IMR-90 (cell line): ENCODE measurements at regions not wholly inside any gene's neighbourhood (a gene's known extent, or its start where the extent isn't known, plus 50 kb on each side); places are given as distances from the start of the nearest gene placed in this dataset.

ENCODE experiments used
- ATAC-seq: fragments of 200-7000 bp; cut with Tn5 transposase; 2 replicates; pipeline ENCODE4 v1.9.1; 2020; ENCODE audit warnings: low read depth, mild to moderate bottlenecking, moderate library complexity
- BruUV-seq: library from RNA; stranded (reverse); fragments of 400-500 nt; replicated peaks from 2 replicates; lab custom pipeline; 2021; lab: Mats Ljungman, UMichigan
- CTCF ChIA-PET: fragments of 300-600 bp; formaldehyde crosslinking; extraction: SDS; loops from one replicate; lab custom pipeline; 2021; ENCODE audit warnings: antibody characterized with exemption; lab: Yijun Ruan, JAX
- POLR2A ChIA-PET: fragments of 300-600 bp; sonication (Branson Sonifier 250); formaldehyde crosslinking; loops from one replicate; lab custom pipeline; 2022; ENCODE audit warnings: antibody characterized with exemption; ENCODE audit not compliant: unreplicated experiment; lab: Charles Lee
- DNase-seq: peaks from one replicate; pipeline ENCODE4 v3.0.0; 2013
- H2AFZ ChIP-seq: replicated peaks from 2 replicates; pipeline ENCODE3; 2013; ENCODE audit warnings: low read length, mild to moderate bottlenecking; ENCODE audit not compliant: poor library complexity
- H2AK5ac ChIP-seq: 2 replicates; pipeline ENCODE4 v1.6.1; 2013; ENCODE audit warnings: low read depth, low read length, inconsistent platforms
- H2AK9ac ChIP-seq: replicated peaks from 2 replicates; pipeline ENCODE3; 2013; ENCODE audit warnings: mild to moderate bottlenecking, low read depth, low read length, moderate library complexity; ENCODE audit not compliant: poor library complexity
- H2BK120ac ChIP-seq: 2 replicates; pipeline ENCODE4 v1.6.1; 2013; ENCODE audit warnings: low read depth, low read length, inconsistent platforms
- H2BK15ac ChIP-seq: 3 replicates; pipeline ENCODE4 v1.6.1; 2013; ENCODE audit warnings: low read depth, low read length, inconsistent platforms
- H2BK20ac ChIP-seq: 2 replicates; pipeline ENCODE4 v1.6.1; 2013; ENCODE audit warnings: low read depth, mild to moderate bottlenecking, inconsistent platforms, low read length, moderate library complexity
- H2BK5ac ChIP-seq: 2 replicates; pipeline ENCODE4 v1.6.1; 2013; ENCODE audit warnings: mild to moderate bottlenecking, low read depth, low read length, inconsistent platforms; ENCODE audit not compliant: poor library complexity, severe bottlenecking
- H3K14ac ChIP-seq: replicated peaks from 2 replicates; pipeline ENCODE4 v1.6.1; 2013; ENCODE audit warnings: low read depth, low read length, inconsistent platforms
- H3K18ac ChIP-seq: 2 replicates; pipeline ENCODE4 v1.6.1; 2013; ENCODE audit warnings: low read depth, low read length, control low read depth
- H3K23ac ChIP-seq: 2 replicates; pipeline ENCODE4 v1.6.1; 2013; ENCODE audit warnings: low read depth, low read length, inconsistent platforms
- H3K27ac ChIP-seq: 2 replicates; pipeline ENCODE4 v1.5.1; 2013; ENCODE audit warnings: mild to moderate bottlenecking, control low read depth, low read length; ENCODE audit not compliant: insufficient read depth
- H3K27me3 ChIP-seq: 2 replicates; pipeline ENCODE4 v1.6.1; 2013; ENCODE audit warnings: low read length; ENCODE audit not compliant: control insufficient read depth, insufficient read depth
- H3K36me3 ChIP-seq: 2 replicates; pipeline ENCODE4 v1.6.1; 2013; ENCODE audit warnings: low read length, mixed read lengths; ENCODE audit not compliant: control insufficient read depth, insufficient read depth
- H3K4ac ChIP-seq: 2 replicates; pipeline ENCODE4 v1.6.1; 2013; ENCODE audit warnings: low read depth, low read length, inconsistent platforms
- H3K4me1 ChIP-seq: 2 replicates; pipeline ENCODE4 v1.6.1; 2013; ENCODE audit warnings: low read length, mixed read lengths; ENCODE audit not compliant: control insufficient read depth, insufficient read depth
- H3K4me2 ChIP-seq: 2 replicates; pipeline ENCODE4 v1.6.1; 2013; ENCODE audit warnings: low read depth, mild to moderate bottlenecking, control low read depth, low read length, moderate library complexity
- H3K4me3 ChIP-seq: 2 replicates; pipeline ENCODE4 v1.5.1; 2013; ENCODE audit warnings: low read depth, mild to moderate bottlenecking, control low read depth, low read length, moderate library complexity; ENCODE audit not compliant: insufficient read depth
- H3K56ac ChIP-seq: 2 replicates; pipeline ENCODE4 v1.6.1; 2013; ENCODE audit warnings: low read length, inconsistent platforms; ENCODE audit not compliant: insufficient read depth; ENCODE audit errors: extremely low read depth
- H3K79me1 ChIP-seq, 2 experiments: 2 replicates each; pipeline ENCODE4 v1.6.1; 2013; ENCODE audit warnings: low read length in 2 of 2, inconsistent platforms in 1 of 2, low read depth in 1 of 2
- H3K9ac ChIP-seq: 2 replicates; pipeline ENCODE4 v1.6.1; 2013; ENCODE audit warnings: low read depth, low read length, control low read depth
- H3K9me1 ChIP-seq: 2 replicates; pipeline ENCODE4 v1.6.1; 2013; ENCODE audit warnings: low read length, inconsistent platforms; ENCODE audit not compliant: insufficient read depth
- H3K9me3 ChIP-seq: 2 replicates; pipeline ENCODE4 v1.6.1; 2013; ENCODE audit warnings: low read length; ENCODE audit not compliant: control insufficient read depth, insufficient read depth
- H4K20me1 ChIP-seq: 2 replicates; pipeline ENCODE4 v1.6.1; 2013; ENCODE audit warnings: low read length, inconsistent platforms; ENCODE audit not compliant: insufficient read depth
- H4K5ac ChIP-seq: 2 replicates; pipeline ENCODE4 v1.6.1; 2013; ENCODE audit warnings: mild to moderate bottlenecking, low read depth, low read length, control low read depth
- H4K8ac ChIP-seq, 2 experiments: 2 replicates each; pipeline ENCODE4 v1.6.1; 2013; ENCODE audit warnings: low read depth in 2 of 2, low read length in 2 of 2, control low read depth in 1 of 2, inconsistent platforms in 1 of 2
- H4K91ac ChIP-seq: 2 replicates; pipeline ENCODE4 v1.6.1; 2013; ENCODE audit warnings: low read depth, low read length, inconsistent platforms; ENCODE audit not compliant: insufficient read depth
- BHLHE40 ChIP-seq: fragments of 150-350 bp; IDR thresholded peaks from 2 replicates; pipeline ENCODE4 v1.6.1; 2016; ENCODE audit warnings: mild to moderate bottlenecking, low read depth, low read length
- CEBPB ChIP-seq: IDR thresholded peaks from 2 replicates; pipeline ENCODE4 v1.6.1; 2012; ENCODE audit warnings: low read depth, low read length, improper control_type of control experiment
- CHD1 ChIP-seq: IDR thresholded peaks from 2 replicates; pipeline ENCODE4 v1.6.1; 2012; ENCODE audit warnings: low read depth, low read length, improper control_type of control experiment
- FOS ChIP-seq: fragments of 150-350 bp; IDR thresholded peaks from 2 replicates; pipeline ENCODE4 v1.6.1; 2016; ENCODE audit warnings: low read depth, low read length
- MAFK ChIP-seq: IDR thresholded peaks from 2 replicates; pipeline ENCODE4 v1.6.1; 2012; ENCODE audit warnings: low read depth, low read length, improper control_type of control experiment
- MAZ ChIP-seq: IDR thresholded peaks from 2 replicates; pipeline ENCODE4 v1.6.1; 2012; ENCODE audit warnings: low read depth, mild to moderate bottlenecking, low read length, improper control_type of control experiment, moderate library complexity, borderline replicate concordance
- MXI1 ChIP-seq: IDR thresholded peaks from 2 replicates; pipeline ENCODE4 v1.6.1; 2012; ENCODE audit warnings: low read depth, mild to moderate bottlenecking, low read length, moderate library complexity, borderline replicate concordance
- NFE2L2 ChIP-seq: fragments of 150-350 bp; IDR thresholded peaks from 2 replicates; pipeline ENCODE4 v1.6.1; 2016; ENCODE audit warnings: low read depth, mild to moderate bottlenecking, low read length
- POLR2A ChIP-seq: IDR thresholded peaks from 2 replicates; pipeline ENCODE4 v1.6.1; 2012; ENCODE audit warnings: mild to moderate bottlenecking, low read depth, low read length
- RCOR1 ChIP-seq: IDR thresholded peaks from 2 replicates; pipeline ENCODE4 v1.6.1; 2012; ENCODE audit warnings: mild to moderate bottlenecking, low read length, improper control_type of control experiment; ENCODE audit not compliant: insufficient replicate concordance
- RFX5 ChIP-seq: IDR thresholded peaks from 2 replicates; pipeline ENCODE4 v1.8.0; 2012; ENCODE audit warnings: low read depth, mild to moderate bottlenecking, low read length, moderate library complexity
- SMC3 ChIP-seq: fragments of 150-350 bp; IDR thresholded peaks from 2 replicates; pipeline ENCODE4 v1.6.1; 2016; ENCODE audit warnings: low read depth, mild to moderate bottlenecking, antibody characterized with exemption, low read length, moderate library complexity
- WGBS, 2 experiments: methylation state at CpG; one replicate each; pipeline versions ENCODE4 v1.1.5 to v1.1.7; 2013; ENCODE audit warnings: missing lambda C conversion rate in 2 of 2; ENCODE audit not compliant: insufficient read length in 1 of 2; ENCODE audit errors: extremely low coverage in 2 of 2; 5-methylcytosine and 5-hydroxymethylcytosine counted together
- dilution Hi-C: fragments of 300-500 bp; cut with HindIII; formaldehyde crosslinking; loops from one replicate; pipeline ENCODE4 v1.14.3; 2018; ENCODE audit warnings: low sequenced_read_pairs; ENCODE audit not compliant: unreplicated experiment
- in situ Hi-C: fragments of 300-500 bp; cut with MboI; formaldehyde crosslinking; loops from 3 replicates; pipeline ENCODE4 v1.14.3; 2019; ENCODE audit warnings: low sequenced_read_pairs, inconsistent platforms, mixed read lengths
- intact Hi-C: fragments of 100-400 bp; cut with micrococcal nuclease; formaldehyde crosslinking; loops from 2 replicates; pipeline ENCODE4 v1.10.0; 2022
- TF ChIP-seq, protein P1 (sequence below): conservative IDR thresholded peaks from 2 replicates; pipeline ENCODE4 v1.5.1; 2012; ENCODE audit warnings: mild to moderate bottlenecking, low read depth, low read length, improper control_type of control experiment
- TF ChIP-seq, protein P2 (sequence below): fragments of 150-350 bp; IDR thresholded peaks from 2 replicates; pipeline ENCODE4 v1.6.1; 2017; ENCODE audit warnings: mild to moderate bottlenecking, antibody characterized with exemption, low read length, low read depth
- TF ChIP-seq, protein P3 (sequence below): fragments of 150-350 bp; IDR thresholded peaks from 2 replicates; pipeline ENCODE4 v1.6.1; 2016; ENCODE audit warnings: low read depth, mild to moderate bottlenecking, low read length, moderate library complexity, borderline replicate concordance

DNA sequence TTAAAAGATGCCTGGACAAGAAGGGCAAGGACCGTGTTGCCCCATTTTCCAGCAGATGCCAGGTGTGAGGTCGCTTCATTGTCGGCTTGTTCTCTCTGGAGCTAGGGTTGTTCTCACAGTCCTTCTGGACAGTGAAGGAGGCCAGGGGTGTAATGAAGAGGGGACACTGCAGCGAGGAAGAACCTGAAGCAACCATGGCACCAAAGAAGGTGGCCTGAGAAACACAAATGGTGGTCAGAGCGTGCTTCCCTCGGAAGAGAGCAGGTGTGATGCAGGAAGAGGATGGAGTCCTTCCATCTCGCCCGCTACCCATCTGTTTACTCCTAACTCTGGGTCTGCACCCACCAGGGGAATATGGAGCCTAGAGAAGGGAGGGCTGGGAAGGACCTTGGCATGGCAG lies 50.3 kb upstream of the TWIST2 start:
- H3K18ac ChIP-seq = no peak overlapping the region
- POLR2A ChIA-PET = no interaction called here
- no peak overlapping the region for H2BK120ac ChIP-seq
- H3K4me2 ChIP-seq = no peak overlapping the region
- H3K36me3 ChIP-seq = no peaks in the 10 kb centered on the region
- H2AK9ac ChIP-seq = no peak overlapping the region
- H2BK15ac ChIP-seq = no peak overlapping the region
- H2AK5ac ChIP-seq = no peak overlapping the region
- dilution Hi-C loops (no loop called here), in situ Hi-C loops (no loop called here), intact Hi-C loops (no loop called here)
- H3K79me1 ChIP-seq = no peaks in the 10 kb centered on the region
- 80% methylated on average over 1 of the region's 8 CpGs; no CpG with 5 or more reads in 1 of the 2 experiments for WGBS, 2 experiments
- no peak for ATAC-seq
- no peaks in the 10 kb centered on the region for H4K20me1 ChIP-seq
- BruUV-seq = no TSS peak
- H3K4me3 ChIP-seq = no peak overlapping the region
- no peak overlapping the region for H4K5ac ChIP-seq
- no peak overlapping the region for H4K91ac ChIP-seq
- H2BK20ac ChIP-seq = no peak overlapping the region
- peaks cover 4% of the 10 kb centered on the region for H3K9me3 ChIP-seq
- no peak overlapping the region for H2BK5ac ChIP-seq
- H3K27me3 ChIP-seq = peaks cover 26% of the 10 kb centered on the region
- H3K14ac ChIP-seq = no peak overlapping the region
- H3K56ac ChIP-seq = no peak overlapping the region
- TF ChIP-seq, protein P1, sequence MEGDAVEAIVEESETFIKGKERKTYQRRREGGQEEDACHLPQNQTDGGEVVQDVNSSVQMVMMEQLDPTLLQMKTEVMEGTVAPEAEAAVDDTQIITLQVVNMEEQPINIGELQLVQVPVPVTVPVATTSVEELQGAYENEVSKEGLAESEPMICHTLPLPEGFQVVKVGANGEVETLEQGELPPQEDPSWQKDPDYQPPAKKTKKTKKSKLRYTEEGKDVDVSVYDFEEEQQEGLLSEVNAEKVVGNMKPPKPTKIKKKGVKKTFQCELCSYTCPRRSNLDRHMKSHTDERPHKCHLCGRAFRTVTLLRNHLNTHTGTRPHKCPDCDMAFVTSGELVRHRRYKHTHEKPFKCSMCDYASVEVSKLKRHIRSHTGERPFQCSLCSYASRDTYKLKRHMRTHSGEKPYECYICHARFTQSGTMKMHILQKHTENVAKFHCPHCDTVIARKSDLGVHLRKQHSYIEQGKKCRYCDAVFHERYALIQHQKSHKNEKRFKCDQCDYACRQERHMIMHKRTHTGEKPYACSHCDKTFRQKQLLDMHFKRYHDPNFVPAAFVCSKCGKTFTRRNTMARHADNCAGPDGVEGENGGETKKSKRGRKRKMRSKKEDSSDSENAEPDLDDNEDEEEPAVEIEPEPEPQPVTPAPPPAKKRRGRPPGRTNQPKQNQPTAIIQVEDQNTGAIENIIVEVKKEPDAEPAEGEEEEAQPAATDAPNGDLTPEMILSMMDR = no peak
- no peak for TF ChIP-seq RFX5
- TF ChIP-seq RCOR1 = no peak
- TF ChIP-seq MAZ = no peak
- no peak for TF ChIP-seq MXI1
- no peak for TF ChIP-seq CEBPB
- no peak for TF ChIP-seq MAFK
- no peak for TF ChIP-seq CHD1
- no peak for TF ChIP-seq FOS
- TF ChIP-seq, protein P2, sequence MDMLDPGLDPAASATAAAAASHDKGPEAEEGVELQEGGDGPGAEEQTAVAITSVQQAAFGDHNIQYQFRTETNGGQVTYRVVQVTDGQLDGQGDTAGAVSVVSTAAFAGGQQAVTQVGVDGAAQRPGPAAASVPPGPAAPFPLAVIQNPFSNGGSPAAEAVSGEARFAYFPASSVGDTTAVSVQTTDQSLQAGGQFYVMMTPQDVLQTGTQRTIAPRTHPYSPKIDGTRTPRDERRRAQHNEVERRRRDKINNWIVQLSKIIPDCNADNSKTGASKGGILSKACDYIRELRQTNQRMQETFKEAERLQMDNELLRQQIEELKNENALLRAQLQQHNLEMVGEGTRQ = no peak
- no peak for TF ChIP-seq POLR2A
- TF ChIP-seq NFE2L2 = no peak
- TF ChIP-seq, protein P3, sequence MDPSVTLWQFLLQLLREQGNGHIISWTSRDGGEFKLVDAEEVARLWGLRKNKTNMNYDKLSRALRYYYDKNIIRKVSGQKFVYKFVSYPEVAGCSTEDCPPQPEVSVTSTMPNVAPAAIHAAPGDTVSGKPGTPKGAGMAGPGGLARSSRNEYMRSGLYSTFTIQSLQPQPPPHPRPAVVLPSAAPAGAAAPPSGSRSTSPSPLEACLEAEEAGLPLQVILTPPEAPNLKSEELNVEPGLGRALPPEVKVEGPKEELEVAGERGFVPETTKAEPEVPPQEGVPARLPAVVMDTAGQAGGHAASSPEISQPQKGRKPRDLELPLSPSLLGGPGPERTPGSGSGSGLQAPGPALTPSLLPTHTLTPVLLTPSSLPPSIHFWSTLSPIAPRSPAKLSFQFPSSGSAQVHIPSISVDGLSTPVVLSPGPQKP = no peak
- TF ChIP-seq SMC3 = no peak
- TF ChIP-seq BHLHE40 = no peak
- no peak for DNase-seq
- H4K8ac ChIP-seq = no peak overlapping the region
- H3K9ac ChIP-seq = no peak overlapping the region
- H3K23ac ChIP-seq = no peak overlapping the region
- CTCF ChIA-PET = no interaction called here
- H3K9me1 ChIP-seq = no peaks in the 10 kb centered on the region
- H2AFZ ChIP-seq = no peak overlapping the region
- H3K27ac ChIP-seq = no peak overlapping the region
- H3K4me1 ChIP-seq = no peaks in the 10 kb centered on the region
- H3K4ac ChIP-seq = no peak overlapping the region
